Omental fat pad (tissue), 3 donors: ENCODE measurements at regions not wholly inside any gene's neighbourhood (a gene's known extent, or its start where the extent isn't known, plus 50 kb on each side); places are given as distances from the start of the nearest gene placed in this dataset.

Experiments
- ATAC-seq: fragments of 150-250 bp; one replicate; pipeline ENCODE4 v1.9.1; 2016; ENCODE audit warnings: mild to moderate bottlenecking, moderate library complexity; ENCODE audit not compliant: low FRiP score
- DNase-seq: peaks from one replicate; pipeline ENCODE4 v3.0.0-alpha.2; 2019; ENCODE audit warnings: low spot score
- CTCF ChIP-seq, 3 donors: fragments of 450-650 bp; IDR thresholded peaks; one replicate each; pipeline ENCODE4 v1.5.1; 2016 to 2017; ENCODE audit warnings: antibody characterized with exemption in 3 of 3, mild to moderate bottlenecking in 3 of 3, moderate library complexity in 2 of 3

GRCh38 chr5:109597893-109598292 lies 91.8 kb upstream of the MAN2A1 start:
- no peak for DNase-seq
- no peak for TF ChIP-seq CTCF (IDR thresholded peaks at IDR 0.05)
- no peak for ATAC-seq

GRCh38 chr5:109594217-109594616 lies 95.5 kb upstream of the MAN2A1 start:
- ATAC-seq (no peak), DNase-seq (no peak)
- no peak for TF ChIP-seq CTCF (IDR thresholded peaks at IDR 0.05)

GRCh38 chr5:109590799-109591198 lies 98.9 kb upstream of the MAN2A1 start:
- ATAC-seq, result no peak
- no peak for DNase-seq
- no peak for TF ChIP-seq CTCF (IDR thresholded peaks at IDR 0.05)

- no peak for DNase-seq
- no peak for ATAC-seq
- no peak for TF ChIP-seq CTCF (IDR thresholded peaks at IDR 0.05)
Measured at GRCh38 chr5:109589986-109590385, 99.7 kb upstream of the MAN2A1 start.

DNA sequence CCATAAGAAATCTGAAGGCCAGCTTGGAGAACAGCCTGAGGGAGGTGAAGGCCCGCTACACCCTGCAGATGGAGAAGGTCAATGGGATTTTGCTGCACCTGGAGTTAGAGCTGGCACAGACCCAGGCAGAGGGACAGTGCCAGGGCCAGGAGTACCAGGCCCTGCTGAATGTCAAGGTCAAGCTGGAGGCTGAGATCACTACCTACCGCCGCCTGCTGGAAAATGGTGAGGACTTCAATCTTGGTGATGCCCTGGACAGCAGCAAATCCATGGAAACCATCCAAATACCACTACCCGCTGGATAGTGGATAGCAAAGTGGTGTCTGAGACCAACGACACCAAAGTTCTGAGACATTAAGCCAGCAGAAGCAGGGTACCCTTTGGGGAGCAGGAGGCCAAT lies 100.5 kb upstream of the MAN2A1 start:
- DNase-seq, result no peak
- no peak for ATAC-seq
- no peak for TF ChIP-seq CTCF (IDR thresholded peaks at IDR 0.05)

GRCh38 chr5:109588281-109589035 lies 101.3 kb upstream of the MAN2A1 start:
- DNase-seq, result no peak
- no peak for ATAC-seq
- TF ChIP-seq CTCF (IDR thresholded peaks at IDR 0.05), result no peak

- ATAC-seq, result no peak
- no peak for TF ChIP-seq CTCF (IDR thresholded peaks at IDR 0.05)
Measured at GRCh38 chr5:109584986-109585599, 104.6 kb upstream of the MAN2A1 start.

More at GRCh38 chr5:109584986-109585599, 104.6 kb upstream of the MAN2A1 start:
- no peak for DNase-seq
